Neutrophil (primary cell): ENCODE measurements at regions not wholly inside any gene's neighbourhood (a gene's known extent, or its start where the extent isn't known, plus 50 kb on each side); places are given as distances from the start of the nearest gene placed in this dataset.

Experiments
- H3K27ac ChIP-seq: fragments of 200-600 bp; sonication (generic); 2 replicates; pipeline ENCODE4 v1.5.1; 2016; ENCODE audit warnings: mild to moderate bottlenecking, moderate library complexity
- H3K27me3 ChIP-seq: fragments of 200-600 bp; sonication (generic); 2 replicates; pipeline ENCODE4 v1.6.0; 2016; ENCODE audit warnings: mild to moderate bottlenecking
- H3K36me3 ChIP-seq: fragments of 200-600 bp; sonication (generic); 2 replicates; pipeline ENCODE4 v1.5.1; 2017
- H3K4me1 ChIP-seq, 2 experiments: fragments of 200-600 bp in 1 of 2; sonication (generic) in 1 of 2; 1 replicate in 1 of 2; 2 replicates in 1 of 2; pipeline versions ENCODE4 v1.5.1 to v1.6.1; 2013 to 2016; ENCODE audit warnings: low read depth in 1 of 2, low read length in 1 of 2, mild to moderate bottlenecking in 1 of 2, moderate library complexity in 1 of 2; ENCODE audit not compliant: control insufficient read depth in 1 of 2, insufficient read depth in 1 of 2
- H3K4me3 ChIP-seq, 2 experiments: fragments of 200-600 bp in 1 of 2; sonication (generic) in 1 of 2; 1 replicate in 1 of 2; 2 replicates in 1 of 2; pipeline ENCODE4 v1.5.1; 2013 to 2016; ENCODE audit warnings: low read depth in 1 of 2, low read length in 1 of 2, mild to moderate bottlenecking in 1 of 2, moderate library complexity in 1 of 2
- H3K9me3 ChIP-seq: fragments of 200-600 bp; sonication (generic); 2 replicates; pipeline ENCODE4 v1.5.1; 2016
- CTCF ChIP-seq: fragments of 200-600 bp; sonication (generic); IDR thresholded peaks from 2 replicates; pipeline ENCODE4 v1.5.1; 2016; ENCODE audit warnings: antibody characterized with exemption

- TF ChIP-seq CTCF = no peak
- Histone ChIP-seq H3K4me3 (no peak overlapping the region), H3K9me3 (no peaks in the 10 kb centered on the region), H3K27me3 (peaks cover 67% of the 10 kb centered on the region), H3K27ac (no peak overlapping the region), H3K4me1 (peaks cover 4 to 15% of the 10 kb centered on the region in 2 experiments), H3K36me3 (no peaks in the 10 kb centered on the region)
Observed at GRCh38 chr10:27618036-27618615, 114.0 kb downstream of the RAB18 start.

- Histone ChIP-seq H3K27ac (no peak overlapping the region), H3K9me3 (no peaks in the 10 kb centered on the region), H3K27me3 (peaks cover 73% of the 10 kb centered on the region), H3K4me1 (peaks cover 4 to 15% of the 10 kb centered on the region in 2 experiments), H3K36me3 (no peaks in the 10 kb centered on the region), H3K4me3 (no peak overlapping the region)
- no peak for TF ChIP-seq CTCF
Observed at GRCh38 chr10:27618906-27619305, 114.8 kb downstream of the RAB18 start.

GRCh38 chr10:27619329-27619728 is 115.2 kb downstream of the RAB18 start:
- Histone ChIP-seq H3K4me1 (peaks cover 4 to 15% of the 10 kb centered on the region in 2 experiments), H3K27me3 (peaks cover 77% of the 10 kb centered on the region), H3K9me3 (no peaks in the 10 kb centered on the region), H3K27ac (no peak overlapping the region), H3K4me3 (no peak overlapping the region), H3K36me3 (no peaks in the 10 kb centered on the region)
- TF ChIP-seq CTCF = no peak

GRCh38 chr10:27620430-27621397 is 116.6 kb downstream of the RAB18 start:
- Histone ChIP-seq H3K27ac (no peak overlapping the region), H3K27me3 (peaks cover 89% of the 10 kb centered on the region), H3K4me3 (no peak overlapping the region), H3K36me3 (no peaks in the 10 kb centered on the region), H3K4me1 (peaks cover 4 to 8% of the 10 kb centered on the region in 2 experiments), H3K9me3 (no peaks in the 10 kb centered on the region)
- no peak for TF ChIP-seq CTCF

- Histone ChIP-seq H3K27me3 (peaks cover 88% of the 10 kb centered on the region), H3K36me3 (no peaks in the 10 kb centered on the region), H3K4me3 (no peak overlapping the region), H3K4me1 (peaks cover 4 to 8% of the 10 kb centered on the region in 2 experiments), H3K27ac (no peak overlapping the region), H3K9me3 (no peaks in the 10 kb centered on the region)
- TF ChIP-seq CTCF = no peak
Observed at GRCh38 chr10:27621461-27621860, 117.4 kb downstream of the RAB18 start.
